Lower leg skin (tissue), 3 donors: ENCODE measurements at regions not wholly inside any gene's neighbourhood (a gene's known extent, or its start where the extent isn't known, plus 50 kb on each side); places are given as distances from the start of the nearest gene placed in this dataset.

Source experiments
- CTCF ChIP-seq, 3 donors: fragments of 450-650 bp; IDR thresholded peaks; one replicate each; pipeline ENCODE4 v1.5.1; 2016; ENCODE audit warnings: antibody characterized with exemption in 3 of 3, mild to moderate bottlenecking in 3 of 3, moderate library complexity in 2 of 3
- POLR2A ChIP-seq, 2 donors: fragments of 450-650 bp; IDR thresholded peaks; one replicate each; pipeline ENCODE4 v1.6.1; 2016 to 2017; ENCODE audit warnings: antibody characterized with exemption in 2 of 2, mild to moderate bottlenecking in 1 of 2, moderate library complexity in 1 of 2

GRCh38 chr3:16697443-16698147 is 92.4 kb upstream of the DAZL start:
- TF ChIP-seq POLR2A (IDR thresholded peaks at IDR 0.05) (no peak), CTCF (IDR thresholded peaks at IDR 0.05) (no peak)
